Mammary epithelial cell (primary cell): ENCODE measurements at regions not wholly inside any gene's neighbourhood (a gene's known extent, or its start where the extent isn't known, plus 50 kb on each side); places are given as distances from the start of the nearest gene placed in this dataset.

ENCODE experiments used
- CTCF ChIP-seq, 2 donors: IDR thresholded peaks in 1 of 2; conservative IDR thresholded peaks in 1 of 2; 2 replicates each; pipeline ENCODE4 v1.5.1; 2011 to 2012; ENCODE audit warnings: inconsistent platforms in 2 of 2, low read length in 2 of 2, mild to moderate bottlenecking in 2 of 2, control low read depth in 1 of 2, low read depth in 1 of 2; ENCODE audit not compliant: insufficient read depth in 1 of 2; ENCODE audit errors: extremely low read depth in 1 of 2
- EZH2 ChIP-seq: IDR thresholded peaks from 2 replicates; pipeline ENCODE4 v1.6.1; 2012; ENCODE audit warnings: low read length, inconsistent platforms, borderline replicate concordance

GRCh38 chr5:67992923-67993322 is 222.6 kb upstream of the PIK3R1 start:
- TF ChIP-seq CTCF (conservative IDR thresholded peaks at IDR 0.05 in 1 of 2, IDR thresholded peaks at IDR 0.05 in 1 of 2; ENCODE audit: extremely low read depth in 1 of 2, insufficient read depth in 1 of 2, low read depth in 1 of 2, low read length in 2 of 2) (no peak), EZH2 (no peak)
